Stimulated activated CD4-positive, alpha-beta T cell treated with anti-CD3 and anti-CD28 coated beads, Interleukin-15, amount 100 ng/mL, for 48 hours (primary cell): ENCODE measurements at regions not wholly inside any gene's neighbourhood (a gene's known extent, or its start where the extent isn't known, plus 50 kb on each side); places are given as distances from the start of the nearest gene placed in this dataset.
"Not testable (repeated sequence)": the region's sequence is repeated elsewhere in the genome, so short reads cannot be mapped to it uniquely, and the experiment has no call there.

Experiments
- DNase-seq, 2 donors: peaks; one replicate each; pipeline ENCODE4 v3.0.0-alpha.2; 2020; ENCODE audit warnings: low read depth in 2 of 2

DNA sequence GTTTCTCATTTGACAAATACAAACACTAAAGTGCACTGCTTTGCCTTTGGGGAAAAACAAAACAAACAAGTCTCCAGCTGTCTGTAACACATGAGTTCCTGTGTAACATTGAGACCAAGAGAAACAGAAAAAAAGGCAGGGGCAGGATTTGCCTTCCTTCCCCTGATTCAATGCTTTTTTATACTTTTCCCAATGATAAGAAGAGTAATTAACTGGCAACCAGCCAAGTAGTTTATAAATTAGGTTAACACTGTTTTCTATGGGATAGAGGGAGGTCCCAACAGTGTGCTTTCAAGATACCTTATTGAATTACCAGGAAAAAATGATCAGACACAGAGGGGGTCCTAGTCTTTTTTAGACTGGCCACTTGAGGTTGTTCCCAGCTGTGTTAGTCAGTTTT is 346.8 kb downstream of the TRIM36 start:
- no peak for DNase-seq

DNA sequence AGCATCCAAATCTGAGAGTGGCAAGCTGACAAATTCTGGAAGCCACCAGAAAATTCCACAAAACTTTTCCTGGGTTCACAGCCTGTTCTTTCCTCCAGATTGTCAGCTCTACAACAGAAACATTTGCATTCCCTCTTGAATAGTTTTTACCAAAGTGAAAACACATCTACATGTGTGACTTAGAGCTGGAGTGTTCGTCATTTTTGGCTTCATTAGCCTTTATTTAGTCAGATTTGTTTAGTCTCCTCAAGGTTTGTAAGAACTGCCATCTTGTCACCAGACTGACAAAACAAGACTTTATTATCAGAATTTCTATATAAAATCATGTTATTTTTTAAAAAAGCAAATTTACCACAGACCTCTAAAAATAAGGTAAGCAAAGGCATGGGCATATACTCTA is 347.3 kb downstream of the TRIM36 start:
- DNase-seq = no peak

DNA sequence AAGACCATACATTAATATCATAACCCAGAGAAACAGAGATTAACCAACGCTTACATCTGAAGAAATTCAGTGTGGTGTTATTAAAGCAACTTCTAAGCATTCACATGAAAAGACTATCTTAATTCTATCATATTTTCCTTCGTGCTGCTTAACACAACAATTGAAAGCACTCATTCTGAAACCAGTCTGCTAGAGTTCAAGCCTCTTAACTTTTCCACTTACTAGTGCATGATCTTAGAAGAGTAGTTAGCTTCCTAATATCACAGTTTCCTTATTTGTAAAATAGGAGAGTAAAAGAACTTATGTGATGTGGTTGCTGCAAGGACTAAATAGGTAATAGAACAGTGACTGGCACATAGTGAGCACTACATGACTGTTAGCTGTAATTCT is 379.3 kb downstream of the TRIM36 start:
- no peak for DNase-seq

DNA sequence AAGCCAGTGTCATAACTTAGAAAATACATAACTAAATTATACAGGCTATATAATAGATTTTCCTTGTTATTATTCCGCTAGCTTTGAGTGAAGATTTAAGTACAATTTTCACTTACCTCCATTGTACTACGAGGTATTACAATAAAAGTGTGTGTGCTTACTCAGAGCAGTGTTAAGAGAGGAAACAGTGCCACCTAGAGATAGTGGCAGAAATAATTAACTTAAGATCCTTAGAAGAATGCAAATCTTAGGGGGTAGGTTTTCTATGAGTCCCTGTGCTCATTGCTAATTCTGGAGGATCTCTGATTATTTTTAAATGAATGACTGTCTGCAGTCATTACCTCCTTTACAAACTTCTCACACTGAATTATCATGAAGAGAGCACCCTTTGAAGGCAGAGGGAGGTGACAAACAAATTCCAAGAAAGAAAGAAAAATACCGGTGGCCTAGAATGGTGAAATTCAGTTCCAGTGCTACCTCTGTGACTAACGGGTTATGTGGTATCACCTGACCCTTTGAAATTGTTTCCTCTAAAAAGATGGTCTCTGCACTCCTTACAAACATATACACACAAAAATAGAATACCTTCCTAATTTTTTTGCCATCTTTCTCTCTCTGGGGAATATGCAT is 379.8 kb downstream of the TRIM36 start:
- no peak for DNase-seq

DNA sequence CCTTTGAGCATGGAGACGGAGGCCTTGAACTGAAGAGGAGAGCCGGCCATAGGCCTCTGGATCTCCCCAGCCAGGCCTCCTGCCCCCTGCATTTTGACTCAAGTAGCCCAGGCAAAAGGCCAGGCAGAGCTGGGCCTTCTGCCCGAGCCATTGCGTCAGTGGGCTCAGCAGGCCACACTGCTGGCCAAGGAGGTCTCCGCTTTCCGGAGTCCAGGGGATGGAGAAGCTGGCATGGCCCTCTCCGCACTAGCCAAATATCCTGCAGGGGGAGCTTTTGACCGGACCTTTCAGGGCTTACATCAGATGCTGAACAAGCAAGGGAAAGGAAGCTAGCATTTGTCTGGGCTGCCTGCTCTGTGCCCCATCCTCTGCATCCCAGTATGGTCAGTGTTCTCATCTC is 386.8 kb downstream of the TRIM36 start:
- no peak for DNase-seq

DNA sequence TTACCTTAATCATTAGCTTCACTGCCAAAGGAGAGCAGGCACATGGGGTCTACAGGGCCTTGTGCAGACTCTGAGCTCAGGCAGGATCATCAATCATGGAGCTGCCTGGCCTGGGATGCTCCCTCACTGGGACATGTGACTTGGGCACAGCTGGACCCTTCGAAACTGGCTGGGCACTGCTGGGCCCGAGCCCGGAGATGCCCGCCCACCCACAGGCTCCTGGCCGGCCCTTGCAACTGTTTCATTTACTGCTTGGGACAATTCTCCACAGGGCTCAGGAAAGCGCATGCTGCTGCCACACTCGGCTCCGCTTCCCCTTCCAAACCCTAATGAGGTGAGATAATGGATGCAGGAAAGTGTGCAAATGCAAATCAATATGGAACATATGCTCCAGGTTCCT is 387.5 kb downstream of the TRIM36 start:
- no peak for DNase-seq

DNA sequence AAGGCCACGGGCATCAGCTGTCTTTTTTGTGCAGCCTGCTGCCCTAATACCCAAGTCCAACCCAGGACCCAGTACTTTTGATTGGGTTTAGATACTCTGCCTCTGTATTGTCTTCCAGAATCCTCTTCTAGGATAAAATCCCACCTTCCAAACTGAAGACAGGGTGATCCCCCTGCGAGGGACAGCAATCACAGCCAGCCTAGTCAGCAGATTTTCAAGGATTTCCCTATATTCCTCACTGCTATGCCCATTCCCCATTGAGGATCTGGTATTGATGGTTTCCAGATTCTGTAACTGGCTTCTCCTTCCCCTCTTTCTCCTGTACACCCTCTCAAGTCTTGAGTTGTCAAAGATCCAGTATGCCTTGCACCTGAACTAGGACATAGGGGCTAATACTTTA is 389.4 kb downstream of the TRIM36 start:
- no peak for DNase-seq

DNA sequence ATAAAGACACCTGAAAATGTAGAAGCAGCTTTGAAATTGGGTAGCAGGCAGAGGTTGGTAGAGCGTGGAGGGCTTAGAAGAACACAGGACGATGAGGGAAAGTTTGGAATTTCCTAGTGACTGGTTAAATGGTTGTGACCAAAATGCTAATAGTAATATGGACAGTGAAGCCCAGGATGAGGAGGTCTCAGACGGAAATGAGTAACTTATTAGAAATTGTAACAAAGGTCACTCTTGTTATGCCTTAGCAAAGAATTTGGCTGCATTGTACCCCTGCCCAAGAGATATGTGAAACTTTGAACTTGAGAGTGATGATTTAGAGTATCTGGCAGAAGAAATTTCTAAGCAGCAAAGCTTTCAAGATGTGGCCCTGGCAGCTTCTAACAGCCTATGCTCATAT is 382.5 kb downstream of the KCNN2 start:
- DNase-seq = no peak

DNA sequence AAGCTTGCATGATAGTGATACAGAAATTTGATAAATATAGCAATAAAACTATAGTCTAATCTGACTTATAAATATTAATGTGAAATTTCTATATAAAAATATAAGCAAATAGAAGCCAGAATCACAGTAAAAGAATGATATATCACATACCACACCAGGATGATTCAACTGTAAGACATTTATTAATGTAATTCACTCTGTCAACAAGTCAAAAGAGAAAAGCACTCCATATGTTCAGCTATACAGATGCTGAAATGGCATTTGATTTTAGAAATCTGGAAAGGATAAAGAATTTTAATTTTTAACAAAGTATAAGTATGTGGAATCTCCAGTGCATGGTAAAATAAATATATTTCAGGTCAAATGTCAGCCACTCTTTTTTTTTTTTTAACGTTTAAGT is 372.4 kb downstream of the KCNN2 start:
- no peak for DNase-seq

DNA sequence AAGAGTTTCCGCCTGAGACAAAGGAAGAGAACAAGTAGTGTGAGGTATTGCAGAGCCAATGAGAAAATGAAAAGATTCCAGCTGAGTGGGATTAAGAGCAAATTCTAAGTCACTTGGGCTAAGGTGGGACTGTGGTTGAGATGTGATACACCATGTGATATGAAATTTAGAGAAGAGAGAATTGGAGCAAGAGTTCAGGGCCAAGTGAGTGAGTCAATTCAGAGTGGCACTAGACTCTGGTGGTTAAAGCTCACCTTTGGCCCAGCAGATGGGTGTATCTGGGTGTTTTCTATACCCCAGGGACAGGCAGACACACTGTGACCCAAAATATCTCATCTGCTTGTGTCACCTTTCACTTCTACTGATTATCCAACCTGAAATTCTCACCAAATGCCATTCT is 368.1 kb downstream of the KCNN2 start:
- no peak for DNase-seq

DNA sequence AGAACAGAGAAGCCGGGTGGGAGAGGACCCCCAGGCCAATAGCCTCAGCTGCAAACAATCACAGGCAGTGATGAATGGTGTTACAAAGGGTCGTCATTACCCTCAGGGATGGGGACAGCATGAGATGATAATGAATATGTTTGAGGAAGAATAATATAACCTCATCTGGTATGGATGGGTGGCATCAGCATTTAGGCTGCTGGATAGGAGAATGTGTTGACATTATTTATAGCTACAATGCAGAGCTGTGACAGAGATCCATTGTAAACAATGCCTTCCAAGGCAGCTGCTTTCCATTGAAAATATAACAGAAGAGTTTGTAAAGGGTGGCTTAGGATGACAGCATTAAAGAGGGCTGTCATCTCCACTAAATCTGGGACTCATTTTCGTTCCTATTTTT is 365.5 kb downstream of the KCNN2 start:
- DNase-seq = no peak

DNA sequence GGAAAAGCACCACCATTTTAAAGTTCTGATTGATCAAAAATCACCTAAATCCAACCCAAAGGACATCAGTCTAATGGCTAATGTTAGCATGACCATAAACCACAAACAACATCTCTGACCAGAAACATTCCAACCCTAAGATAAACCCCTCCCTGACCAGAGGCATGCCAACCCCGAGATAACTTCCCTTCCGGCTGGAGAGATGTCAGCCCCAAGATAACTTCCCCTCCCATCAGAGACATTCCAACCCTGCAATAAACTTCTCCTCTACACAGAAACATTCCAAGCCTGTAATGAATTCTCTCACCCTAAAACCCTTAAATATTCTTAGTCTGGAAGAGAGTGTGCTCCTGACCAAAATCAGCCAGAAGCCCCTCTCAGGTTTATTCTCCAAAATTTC is 364.3 kb downstream of the KCNN2 start:
- DNase-seq = no peak

DNA sequence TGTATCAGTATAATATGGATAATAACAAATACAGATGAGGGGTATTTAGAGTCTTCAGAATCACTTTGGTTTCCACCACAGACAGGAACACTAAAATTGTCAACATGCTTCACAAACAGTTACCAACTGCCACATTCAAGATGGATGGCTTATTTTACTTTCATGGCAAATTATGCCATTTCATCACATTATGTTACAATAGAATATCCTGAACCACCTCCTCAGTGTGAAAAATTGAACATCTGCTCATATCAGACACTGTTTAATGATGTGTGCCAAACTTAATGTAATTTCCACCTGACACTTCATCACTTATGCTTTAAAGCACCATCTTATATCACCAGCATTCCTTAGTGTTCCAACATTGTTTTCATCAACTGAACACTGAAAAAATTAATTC is 357.4 kb downstream of the KCNN2 start:
- no peak for DNase-seq

DNA sequence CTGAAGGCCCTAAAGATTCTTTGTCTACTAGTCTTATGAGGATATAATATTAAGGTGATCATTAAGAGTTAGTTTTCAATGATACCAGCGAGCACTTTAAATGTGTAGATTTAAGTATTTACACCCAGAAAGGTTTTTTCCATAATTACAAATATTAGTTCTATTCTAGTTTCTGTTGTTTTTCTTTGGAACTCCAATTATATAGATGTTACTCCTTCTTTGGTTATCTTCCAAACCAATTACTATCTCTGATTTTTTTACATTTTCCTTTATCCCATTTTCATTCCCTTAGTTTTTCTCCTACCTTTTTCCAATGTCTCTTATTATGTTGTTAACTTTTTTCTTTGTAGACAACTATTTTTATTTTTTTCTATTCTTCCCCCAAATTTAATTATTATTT is 355.1 kb downstream of the KCNN2 start:
- no peak for DNase-seq

DNA sequence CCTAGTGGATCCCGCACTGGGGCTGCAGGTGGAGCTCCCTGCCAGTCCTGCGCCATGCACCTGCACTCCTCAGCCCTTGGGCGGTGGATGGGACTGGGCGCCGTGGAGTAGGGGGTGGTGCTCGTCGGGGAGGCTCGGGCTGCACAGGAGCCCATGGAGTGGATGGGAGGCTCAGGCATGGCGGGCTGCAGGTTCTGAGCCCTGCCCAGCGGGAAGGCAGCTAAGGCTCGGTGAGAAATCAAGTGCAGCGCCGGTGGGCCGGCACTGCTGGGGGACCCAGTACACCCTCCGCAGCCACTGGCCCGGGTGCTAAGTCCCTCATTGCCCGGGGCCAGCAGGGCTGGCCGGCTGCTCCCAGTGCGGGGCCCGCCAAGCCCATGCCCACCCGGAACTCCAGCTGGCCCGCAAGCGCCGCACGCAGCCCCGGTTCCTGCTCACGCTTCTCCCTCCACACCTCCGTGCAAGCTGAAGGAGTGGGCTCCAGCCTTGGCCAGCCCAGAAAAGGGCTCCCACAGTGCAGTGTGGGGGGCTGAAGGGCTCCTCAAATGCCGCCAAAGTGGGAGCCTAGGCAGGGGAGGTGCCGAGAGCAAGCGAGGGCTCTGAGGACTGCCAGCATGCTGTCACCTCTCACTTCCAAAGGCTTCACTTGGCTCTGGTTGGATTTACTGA is 342.5 kb downstream of the KCNN2 start:
- DNase-seq = not testable (repeated sequence)

DNA sequence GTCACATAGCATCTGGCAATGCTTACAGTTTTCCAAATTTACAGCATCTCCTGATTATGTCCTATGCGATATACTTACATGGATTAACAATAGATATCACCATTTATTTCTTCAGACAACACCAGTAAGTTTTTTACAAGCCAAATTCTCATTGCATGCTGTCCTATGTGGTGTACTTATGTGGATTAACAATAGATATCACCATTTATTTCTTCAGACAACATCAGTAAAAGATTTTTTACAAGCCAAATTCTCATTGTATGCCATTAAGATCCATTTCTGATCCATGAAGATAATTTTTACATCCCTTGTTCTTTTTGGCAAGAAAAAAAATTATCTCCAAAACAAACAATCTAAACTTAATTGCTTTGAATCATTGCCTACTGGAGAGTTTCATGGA is 340.9 kb downstream of the KCNN2 start:
- no peak for DNase-seq

DNA sequence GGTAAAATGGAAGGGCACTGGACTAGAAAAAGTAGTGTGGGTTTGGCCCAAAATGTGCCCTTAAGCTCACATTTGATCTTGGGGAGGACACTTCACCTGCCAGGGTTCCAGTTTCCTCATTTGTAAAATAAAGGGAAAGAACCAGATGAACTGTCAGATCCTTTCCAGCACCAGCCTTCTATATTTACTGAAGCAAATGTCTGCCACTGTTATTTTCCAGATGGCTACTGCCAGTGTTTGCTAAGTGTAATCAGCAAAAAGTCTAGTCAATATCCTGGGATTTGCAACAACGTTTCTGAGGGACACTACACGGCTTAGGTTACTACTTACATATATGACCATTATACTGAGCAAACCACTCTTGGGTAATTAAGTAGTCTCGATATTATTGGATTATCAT is 340.3 kb downstream of the KCNN2 start:
- DNase-seq = no peak

DNA sequence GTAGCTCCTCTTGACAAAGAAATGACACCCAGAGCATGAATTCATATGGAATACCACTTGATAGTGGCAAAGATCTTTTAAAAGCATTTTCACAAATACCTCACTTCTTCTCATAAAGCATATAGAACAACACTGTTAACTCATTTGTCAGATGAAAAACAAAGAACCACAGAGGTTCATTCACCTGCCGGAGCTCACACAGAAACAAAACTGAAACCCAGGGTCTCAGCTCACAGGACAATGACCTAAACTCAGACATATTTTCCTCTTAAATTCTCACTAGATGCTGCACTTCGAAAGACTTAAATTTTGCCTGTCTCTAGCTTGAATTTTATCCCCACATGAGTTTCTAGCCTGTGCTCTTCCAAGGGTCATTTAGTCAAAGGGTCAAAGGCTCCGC is 339.0 kb downstream of the KCNN2 start:
- no peak for DNase-seq

DNA sequence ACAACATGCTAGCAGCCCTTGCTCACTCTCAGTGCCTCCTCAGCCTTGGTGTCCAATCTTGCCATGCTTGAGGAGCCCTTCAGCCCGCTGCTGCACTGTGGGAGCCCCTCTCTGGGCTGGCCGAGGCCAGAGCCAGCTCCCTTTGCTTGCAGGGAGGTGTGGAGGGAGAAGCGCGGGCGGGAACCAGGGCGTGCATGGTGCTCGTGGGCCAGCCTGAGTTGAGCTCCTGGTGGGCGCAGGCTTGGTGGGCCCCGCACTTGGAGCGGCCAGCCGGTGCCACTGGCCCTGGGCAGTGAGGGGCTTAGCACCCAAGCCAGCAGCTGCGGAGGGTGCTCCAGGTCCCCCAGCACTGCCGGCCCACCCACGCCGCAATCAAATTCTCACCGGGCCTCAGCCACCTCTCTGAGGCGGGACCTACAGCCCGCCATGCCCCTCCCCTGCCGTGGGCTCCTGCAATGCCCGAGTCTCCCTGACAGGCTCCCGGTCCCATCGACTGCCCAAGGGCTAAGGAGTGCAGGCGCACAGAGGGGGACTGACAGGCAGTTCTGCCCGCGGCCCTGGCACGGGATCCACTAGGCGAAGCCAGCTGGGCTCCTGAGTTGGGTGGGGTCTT is 333.5 kb downstream of the KCNN2 start:
- DNase-seq = no peak

DNA sequence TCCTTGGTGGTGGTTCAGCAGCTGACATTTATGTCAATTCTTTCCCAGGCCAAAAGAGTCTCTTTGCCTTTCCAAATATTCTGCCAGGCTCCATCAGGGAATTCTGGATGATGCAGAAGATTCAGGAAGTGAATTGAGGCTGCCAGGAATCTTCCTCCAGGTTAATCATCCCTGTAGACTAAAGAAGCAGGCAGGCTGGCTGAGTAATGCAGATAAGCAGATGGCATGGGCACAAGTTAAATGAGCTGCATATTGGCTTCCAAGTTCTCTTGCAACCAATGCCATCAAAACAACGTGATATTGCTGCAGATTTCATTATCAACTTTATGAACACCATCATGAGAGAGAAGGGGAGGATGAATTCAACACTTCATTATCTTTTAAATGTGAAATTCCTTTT is 324.5 kb downstream of the KCNN2 start:
- no peak for DNase-seq

DNA sequence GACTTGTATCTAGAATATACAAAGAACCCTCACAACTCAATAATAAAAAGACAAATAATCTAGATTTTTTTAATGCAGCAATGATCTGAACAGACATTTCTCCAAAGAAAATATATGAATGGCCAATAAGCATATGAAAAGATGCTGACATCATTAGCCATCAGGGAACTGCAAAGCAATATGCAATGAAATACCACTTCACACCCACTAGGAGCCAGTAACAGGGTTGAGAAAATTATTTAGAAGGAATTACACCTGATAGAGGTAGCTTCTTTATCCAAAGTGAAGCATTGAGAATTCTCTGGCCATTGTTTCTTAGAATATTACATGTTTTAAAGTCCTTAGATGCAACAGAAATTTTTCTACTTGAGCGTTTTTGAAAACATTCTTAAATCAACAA is 316.9 kb downstream of the KCNN2 start:
- no peak for DNase-seq

DNA sequence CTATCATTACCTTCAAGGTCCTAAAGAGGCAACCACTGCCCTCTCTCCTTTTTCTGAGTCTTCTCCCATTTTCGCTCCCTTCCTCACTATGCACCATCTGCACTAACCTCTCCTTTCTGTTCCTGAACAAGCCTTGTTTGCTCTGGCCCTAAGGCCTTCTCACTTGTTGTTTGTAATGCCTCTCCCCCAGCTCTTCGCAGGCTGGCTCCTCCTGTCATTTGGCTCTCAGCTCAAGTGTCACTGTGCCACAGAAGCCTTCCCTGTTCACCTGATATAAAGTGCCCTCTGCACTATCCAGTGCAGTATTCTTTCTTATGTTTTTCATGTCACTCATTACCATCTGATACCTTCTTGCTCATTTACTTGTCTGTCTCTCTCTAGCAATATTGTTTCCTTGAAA is 303.7 kb downstream of the KCNN2 start:
- no peak for DNase-seq

DNA sequence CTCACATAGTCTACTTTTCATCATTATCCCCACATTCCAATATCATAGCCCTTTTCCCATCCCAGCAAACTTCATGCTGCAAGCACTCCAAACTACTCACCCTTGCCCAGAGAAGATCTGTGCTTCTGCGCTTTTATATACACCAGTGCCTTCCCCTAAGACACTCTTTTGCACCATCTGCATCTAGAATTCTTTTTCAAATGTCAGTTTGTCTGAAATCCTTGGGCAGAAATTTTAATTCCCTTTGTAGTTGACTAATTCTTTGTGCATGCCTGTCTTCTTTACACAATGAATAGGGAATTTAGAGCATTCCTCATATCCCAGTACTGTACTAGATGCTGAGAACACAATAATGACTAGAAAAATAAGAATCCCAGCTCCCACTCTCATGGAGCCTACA is 298.9 kb downstream of the KCNN2 start:
- DNase-seq = no peak

DNA sequence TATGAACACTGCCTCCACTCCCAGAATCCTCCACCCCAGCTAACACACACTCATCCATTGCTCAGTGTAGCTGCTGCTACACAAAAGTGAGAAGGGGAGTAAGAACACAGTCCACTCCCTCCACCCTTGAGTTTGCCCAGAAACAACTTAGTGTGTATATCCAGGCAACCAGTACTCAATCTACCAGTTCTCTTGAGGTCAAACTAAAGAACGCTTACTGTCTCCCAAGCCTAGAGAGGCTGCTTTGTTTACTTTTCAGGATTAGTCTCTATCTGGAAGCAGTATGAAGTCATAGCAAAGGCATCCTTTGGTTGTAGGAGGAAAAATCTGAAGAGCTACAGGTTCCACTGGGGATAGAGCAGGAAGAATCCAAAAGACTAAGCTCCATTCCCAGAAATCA is 296.3 kb downstream of the KCNN2 start:
- no peak for DNase-seq
